Muscle layer of colon (tissue), 2 donors: ENCODE measurements at regions not wholly inside any gene's neighbourhood (a gene's known extent, or its start where the extent isn't known, plus 50 kb on each side); places are given as distances from the start of the nearest gene placed in this dataset.

Source experiments
- H3K27ac ChIP-seq: one replicate; pipeline ENCODE4 v1.7.0; 2013; ENCODE audit warnings: low read depth, mild to moderate bottlenecking, low read length, moderate library complexity
- H3K27me3 ChIP-seq, 2 donors: one replicate each; pipeline ENCODE4 v1.7.0; 2013; ENCODE audit warnings: low read length in 2 of 2, mild to moderate bottlenecking in 2 of 2; ENCODE audit not compliant: insufficient read depth in 2 of 2, control insufficient read depth in 1 of 2
- H3K36me3 ChIP-seq: one replicate; pipeline ENCODE4 v1.7.0; 2013; ENCODE audit warnings: mild to moderate bottlenecking, low read length; ENCODE audit not compliant: insufficient read depth
- H3K4me1 ChIP-seq: one replicate; pipeline ENCODE4 v1.7.0; 2013; ENCODE audit warnings: mild to moderate bottlenecking, low read length; ENCODE audit not compliant: insufficient read depth
- H3K4me3 ChIP-seq, 2 donors: one replicate each; pipeline ENCODE4 v1.7.0; 2013; ENCODE audit warnings: low read length in 2 of 2, low read depth in 1 of 2, mild to moderate bottlenecking in 1 of 2, moderate library complexity in 1 of 2
- H3K9ac ChIP-seq: one replicate; pipeline ENCODE4 v1.7.0; 2013; ENCODE audit warnings: low read length
- H3K9me3 ChIP-seq: one replicate; pipeline ENCODE4 v1.7.0; 2013; ENCODE audit warnings: mild to moderate bottlenecking, low read length
- donor health status: abdominal sarcoma.
- donor health status: Adenocarcinoma of cecum.

- Histone ChIP-seq H3K27ac (no peak overlapping the region), H3K9ac (no peak overlapping the region), H3K36me3 (no peaks in the 10 kb centered on the region), H3K9me3 (no peaks in the 10 kb centered on the region), H3K27me3 (no peaks in the 10 kb centered on the region), H3K4me3 (no peak overlapping the region), H3K4me1 (no peaks in the 10 kb centered on the region)
Observed at GRCh38 chr15:37771465-37771864, 163.0 kb upstream of the TMCO5A start.

GRCh38 chr15:37773111-37773860 lies 161.2 kb upstream of the TMCO5A start:
- Histone ChIP-seq H3K36me3 (no peaks in the 10 kb centered on the region), H3K9ac (no peak overlapping the region), H3K27ac (no peak overlapping the region), H3K4me3 (no peak overlapping the region), H3K9me3 (no peaks in the 10 kb centered on the region), H3K27me3 (no peaks in the 10 kb centered on the region), H3K4me1 (no peaks in the 10 kb centered on the region)

GRCh38 chr15:37774961-37775360 lies 159.5 kb upstream of the TMCO5A start:
- Histone ChIP-seq H3K9ac (no peak overlapping the region), H3K27ac (no peak overlapping the region), H3K4me3 (no peak overlapping the region), H3K36me3 (no peaks in the 10 kb centered on the region), H3K4me1 (no peaks in the 10 kb centered on the region), H3K9me3 (no peaks in the 10 kb centered on the region), H3K27me3 (no peaks in the 10 kb centered on the region)

GRCh38 chr15:37777006-37777405 lies 157.4 kb upstream of the TMCO5A start:
- no peaks in the 10 kb centered on the region for H3K27me3 ChIP-seq
- no peak overlapping the region for H3K4me3 ChIP-seq
- H3K27ac ChIP-seq, result no peak overlapping the region
- no peaks in the 10 kb centered on the region for H3K4me1 ChIP-seq
- no peaks in the 10 kb centered on the region for H3K36me3 ChIP-seq
- H3K9ac ChIP-seq, result no peak overlapping the region
- H3K9me3 ChIP-seq, result no peaks in the 10 kb centered on the region

- Histone ChIP-seq H3K9me3 (no peaks in the 10 kb centered on the region), H3K27me3 (no peaks in the 10 kb centered on the region), H3K36me3 (no peaks in the 10 kb centered on the region), H3K4me1 (no peaks in the 10 kb centered on the region), H3K4me3 (no peak overlapping the region), H3K9ac (no peak overlapping the region), H3K27ac (no peak overlapping the region)
Observed at GRCh38 chr15:37783290-37783689, 151.2 kb upstream of the TMCO5A start.

- H3K9ac ChIP-seq, result no peak overlapping the region
- no peak overlapping the region for H3K4me3 ChIP-seq
Observed at GRCh38 chr15:37788330-37788729, 146.1 kb upstream of the TMCO5A start.

GRCh38 chr15:37788767-37789396 lies 145.6 kb upstream of the TMCO5A start:
- Histone ChIP-seq H3K9ac (no peak overlapping the region), H3K36me3 (no peaks in the 10 kb centered on the region), H3K9me3 (no peaks in the 10 kb centered on the region), H3K27me3 (no peaks in the 10 kb centered on the region), H3K4me3 (no peak overlapping the region), H3K27ac (no peak overlapping the region), H3K4me1 (no peaks in the 10 kb centered on the region)

More at GRCh38 chr15:37788330-37788729, 146.1 kb upstream of the TMCO5A start:
- H3K4me1 ChIP-seq, result no peaks in the 10 kb centered on the region
- no peaks in the 10 kb centered on the region for H3K9me3 ChIP-seq
- H3K27ac ChIP-seq, result no peak overlapping the region
- no peaks in the 10 kb centered on the region for H3K36me3 ChIP-seq
- H3K27me3 ChIP-seq, result no peaks in the 10 kb centered on the region

- no peak overlapping the region for H3K27ac ChIP-seq
- H3K4me1 ChIP-seq, result no peaks in the 10 kb centered on the region
- H3K4me3 ChIP-seq, result no peak overlapping the region
- H3K9me3 ChIP-seq, result no peaks in the 10 kb centered on the region
- H3K36me3 ChIP-seq, result no peaks in the 10 kb centered on the region
- H3K9ac ChIP-seq, result no peak overlapping the region
- no peaks in the 10 kb centered on the region for H3K27me3 ChIP-seq
Observed at GRCh38 chr15:37789397-37789786, 145.0 kb upstream of the TMCO5A start.

GRCh38 chr15:37789881-37790280 lies 144.6 kb upstream of the TMCO5A start:
- no peaks in the 10 kb centered on the region for H3K4me1 ChIP-seq
- no peak overlapping the region for H3K27ac ChIP-seq
- no peak overlapping the region for H3K9ac ChIP-seq
- H3K4me3 ChIP-seq, result no peak overlapping the region
- no peaks in the 10 kb centered on the region for H3K9me3 ChIP-seq
- H3K27me3 ChIP-seq, result no peaks in the 10 kb centered on the region
- H3K36me3 ChIP-seq, result no peaks in the 10 kb centered on the region

- Histone ChIP-seq H3K27me3 (no peaks in the 10 kb centered on the region), H3K9me3 (no peaks in the 10 kb centered on the region), H3K27ac (no peak overlapping the region), H3K4me1 (no peaks in the 10 kb centered on the region), H3K36me3 (no peaks in the 10 kb centered on the region), H3K9ac (no peak overlapping the region), H3K4me3 (no peak overlapping the region)
Observed at GRCh38 chr15:37791693-37792092, 142.7 kb upstream of the TMCO5A start.

GRCh38 chr15:37792351-37792750 lies 142.1 kb upstream of the TMCO5A start:
- H3K4me3 ChIP-seq, result no peak overlapping the region
- no peaks in the 10 kb centered on the region for H3K36me3 ChIP-seq
- no peaks in the 10 kb centered on the region for H3K4me1 ChIP-seq
- no peaks in the 10 kb centered on the region for H3K9me3 ChIP-seq
- no peak overlapping the region for H3K27ac ChIP-seq
- H3K27me3 ChIP-seq, result no peaks in the 10 kb centered on the region
- no peak overlapping the region for H3K9ac ChIP-seq

- no peaks in the 10 kb centered on the region for H3K4me1 ChIP-seq
- no peak overlapping the region for H3K9ac ChIP-seq
- no peaks in the 10 kb centered on the region for H3K27me3 ChIP-seq
- H3K4me3 ChIP-seq, result no peak overlapping the region
- no peaks in the 10 kb centered on the region for H3K9me3 ChIP-seq
- H3K27ac ChIP-seq, result no peak overlapping the region
- no peaks in the 10 kb centered on the region for H3K36me3 ChIP-seq
Observed at GRCh38 chr15:37793851-37794250, 140.6 kb upstream of the TMCO5A start.
